ENCODE measurements at regions not wholly inside any gene's neighbourhood (a gene's known extent, or its start where the extent isn't known, plus 50 kb on each side); places are given as distances from the start of the nearest gene placed in this dataset.

GRCh38 chr4:38222892-38223291, 262.7 kb downstream of the PTTG2 start:
- TF ChIP-seq POLR2AphosphoS5 (IDR thresholded peaks at IDR 0.05), result no peak
- TF ChIP-seq, protein P1, sequence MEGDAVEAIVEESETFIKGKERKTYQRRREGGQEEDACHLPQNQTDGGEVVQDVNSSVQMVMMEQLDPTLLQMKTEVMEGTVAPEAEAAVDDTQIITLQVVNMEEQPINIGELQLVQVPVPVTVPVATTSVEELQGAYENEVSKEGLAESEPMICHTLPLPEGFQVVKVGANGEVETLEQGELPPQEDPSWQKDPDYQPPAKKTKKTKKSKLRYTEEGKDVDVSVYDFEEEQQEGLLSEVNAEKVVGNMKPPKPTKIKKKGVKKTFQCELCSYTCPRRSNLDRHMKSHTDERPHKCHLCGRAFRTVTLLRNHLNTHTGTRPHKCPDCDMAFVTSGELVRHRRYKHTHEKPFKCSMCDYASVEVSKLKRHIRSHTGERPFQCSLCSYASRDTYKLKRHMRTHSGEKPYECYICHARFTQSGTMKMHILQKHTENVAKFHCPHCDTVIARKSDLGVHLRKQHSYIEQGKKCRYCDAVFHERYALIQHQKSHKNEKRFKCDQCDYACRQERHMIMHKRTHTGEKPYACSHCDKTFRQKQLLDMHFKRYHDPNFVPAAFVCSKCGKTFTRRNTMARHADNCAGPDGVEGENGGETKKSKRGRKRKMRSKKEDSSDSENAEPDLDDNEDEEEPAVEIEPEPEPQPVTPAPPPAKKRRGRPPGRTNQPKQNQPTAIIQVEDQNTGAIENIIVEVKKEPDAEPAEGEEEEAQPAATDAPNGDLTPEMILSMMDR (IDR thresholded peaks at IDR 0.05 in 8 of 11, conservative IDR thresholded peaks at IDR 0.05 in 3 of 11), result no peak
- no peak for TF ChIP-seq POLR2A (IDR thresholded peaks at IDR 0.05)

Data from spleen (tissue), 7 donors.